Keratinocyte (primary cell): ENCODE measurements at regions not wholly inside any gene's neighbourhood (a gene's known extent, or its start where the extent isn't known, plus 50 kb on each side); places are given as distances from the start of the nearest gene placed in this dataset.
"Not testable (repeated sequence)": the region's sequence is repeated elsewhere in the genome, so short reads cannot be mapped to it uniquely, and the experiment has no call there.

Experiments
- CTCF ChIP-seq, 3 experiments: IDR thresholded peaks in 1 of 3; conservative IDR thresholded peaks in 1 of 3; optimal IDR thresholded peaks in 1 of 3; 2 replicates in 2 of 3; 3 replicates in 1 of 3; pipeline versions ENCODE3 to v1.5.1; 2011; ENCODE audit warnings: low read length in 3 of 3, mild to moderate bottlenecking in 3 of 3, moderate library complexity in 2 of 3, control low read depth in 1 of 3, inconsistent platforms in 1 of 3; ENCODE audit not compliant: insufficient read depth in 2 of 3; ENCODE audit errors: extremely low read depth in 1 of 3
- EZH2 ChIP-seq: IDR thresholded peaks from one replicate; pipeline ENCODE4 v1.6.1; 2012; ENCODE audit warnings: inconsistent platforms, mild to moderate bottlenecking, low read length, moderate library complexity

GRCh38 chr14:105624749-105625434 lies 98.5 kb downstream of the TMEM121 start:
- TF ChIP-seq CTCF (optimal IDR thresholded peaks at IDR 0.05 in 1 of 3, IDR thresholded peaks at IDR 0.05 in 1 of 3, conservative IDR thresholded peaks at IDR 0.05 in 1 of 3; ENCODE audit: extremely low read depth in 1 of 3, insufficient read depth in 2 of 3, low read length in 3 of 3); EZH2: not testable (repeated sequence)
